Omental fat pad (tissue), 3 donors: ENCODE measurements at regions not wholly inside any gene's neighbourhood (a gene's known extent, or its start where the extent isn't known, plus 50 kb on each side); places are given as distances from the start of the nearest gene placed in this dataset.

ENCODE experiments used
- ATAC-seq: fragments of 150-250 bp; one replicate; pipeline ENCODE4 v1.9.1; 2016; ENCODE audit warnings: mild to moderate bottlenecking, moderate library complexity; ENCODE audit not compliant: low FRiP score
- DNase-seq: peaks from one replicate; pipeline ENCODE4 v3.0.0-alpha.2; 2019; ENCODE audit warnings: low spot score
- CTCF ChIP-seq, 3 donors: fragments of 450-650 bp; IDR thresholded peaks; one replicate each; pipeline ENCODE4 v1.5.1; 2016 to 2017; ENCODE audit warnings: antibody characterized with exemption in 3 of 3, mild to moderate bottlenecking in 3 of 3, moderate library complexity in 2 of 3

- TF ChIP-seq CTCF (IDR thresholded peaks at IDR 0.05): no peak
- DNase-seq (no peak), ATAC-seq (no peak)
Measured at GRCh38 chr4:55218041-55218440, 92.6 kb upstream of the KDR start.

GRCh38 chr4:55237839-55238238, 108.2 kb upstream of the SRD5A3 start:
- no peak for TF ChIP-seq CTCF (IDR thresholded peaks at IDR 0.05)
- DNase-seq: no peak
- ATAC-seq: no peak

GRCh38 chr4:55238407-55238806, 107.6 kb upstream of the SRD5A3 start:
- ATAC-seq (no peak), DNase-seq (no peak)
- no peak for TF ChIP-seq CTCF (IDR thresholded peaks at IDR 0.05)

- ATAC-seq: no peak
- DNase-seq: no peak
- no peak for TF ChIP-seq CTCF (IDR thresholded peaks at IDR 0.05)
Measured at GRCh38 chr4:55241461-55241860, 104.6 kb upstream of the SRD5A3 start.

- ATAC-seq (no peak), DNase-seq (no peak)
- no peak for TF ChIP-seq CTCF (IDR thresholded peaks at IDR 0.05)
Measured at GRCh38 chr4:55242506-55242905, 103.5 kb upstream of the SRD5A3 start.

GRCh38 chr4:55247521-55247920, 98.5 kb upstream of the SRD5A3 start:
- DNase-seq (no peak), ATAC-seq (no peak)
- TF ChIP-seq CTCF (IDR thresholded peaks at IDR 0.05): no peak

- no peak for DNase-seq
- ATAC-seq: no peak
- no peak for TF ChIP-seq CTCF (IDR thresholded peaks at IDR 0.05)
Measured at GRCh38 chr4:55248756-55249155, 97.3 kb upstream of the SRD5A3 start.
